GM23248 (cell line): ENCODE measurements at regions not wholly inside any gene's neighbourhood (a gene's known extent, or its start where the extent isn't known, plus 50 kb on each side); places are given as distances from the start of the nearest gene placed in this dataset.

Experiments used
- DNase-seq: peaks from one replicate; pipeline ENCODE4 v3.0.0-alpha.2; 2015
- H2AFZ ChIP-seq: fragments of 200-600 bp; sonication (generic); 2 replicates; pipeline ENCODE4 v1.6.1; 2016; ENCODE audit warnings: antibody characterized with exemption
- H3F3A ChIP-seq: fragments of 200-600 bp; sonication (generic); 2 replicates; pipeline ENCODE4 v1.6.1; 2016; ENCODE audit warnings: mild to moderate bottlenecking, antibody characterized with exemption, mixed run types; ENCODE audit not compliant: insufficient read depth
- H3K27ac ChIP-seq: fragments of 200-600 bp; sonication (generic); 2 replicates; pipeline ENCODE4 v1.5.1; 2016; ENCODE audit warnings: mild to moderate bottlenecking
- H3K27me3 ChIP-seq: fragments of 200-600 bp; sonication (generic); replicated peaks from 2 replicates; pipeline ENCODE4 v1.6.1; 2016; ENCODE audit warnings: mild to moderate bottlenecking; ENCODE audit not compliant: insufficient read depth
- H3K36me3 ChIP-seq: fragments of 200-600 bp; sonication (generic); 2 replicates; pipeline ENCODE4 v1.6.1; 2016; ENCODE audit warnings: low read depth, mild to moderate bottlenecking
- H3K4me1 ChIP-seq: fragments of 200-600 bp; sonication (generic); 2 replicates; pipeline ENCODE4 v1.6.1; 2016; ENCODE audit warnings: mild to moderate bottlenecking; ENCODE audit not compliant: insufficient read depth
- H3K4me2 ChIP-seq: fragments of 200-600 bp; sonication (generic); one replicate; pipeline ENCODE4 v1.6.1; 2016; ENCODE audit warnings: mild to moderate bottlenecking; ENCODE audit not compliant: unreplicated experiment
- H3K4me3 ChIP-seq: fragments of 200-600 bp; sonication (generic); 2 replicates; pipeline ENCODE4 v1.5.1; 2016; ENCODE audit warnings: mild to moderate bottlenecking
- H3K79me2 ChIP-seq: fragments of 200-600 bp; sonication (generic); 2 replicates; pipeline ENCODE4 v1.6.1; 2016; ENCODE audit warnings: mild to moderate bottlenecking; ENCODE audit not compliant: insufficient read depth
- H3K9ac ChIP-seq: fragments of 200-600 bp; sonication (generic); 2 replicates; pipeline ENCODE4 v1.6.1; 2016; ENCODE audit warnings: mild to moderate bottlenecking
- H3K9me2 ChIP-seq: fragments of 200-600 bp; sonication (generic); 2 replicates; pipeline ENCODE4 v1.6.1; 2016; ENCODE audit warnings: mixed run types, mild to moderate bottlenecking, moderate library complexity; ENCODE audit not compliant: insufficient read depth
- H3K9me3 ChIP-seq: fragments of 200-600 bp; sonication (generic); one replicate; pipeline ENCODE4 v1.6.1; 2017; ENCODE audit warnings: low read depth
- H4K20me1 ChIP-seq: fragments of 200-600 bp; sonication (generic); 2 replicates; pipeline ENCODE4 v1.6.0; 2016; ENCODE audit not compliant: insufficient read depth
- EZH2 ChIP-seq: fragments of 200-600 bp; sonication (generic); IDR thresholded peaks from 2 replicates; pipeline ENCODE4 v1.6.1; 2018; ENCODE audit warnings: antibody characterized with exemption, mild to moderate bottlenecking; ENCODE audit not compliant: insufficient read depth, poor library complexity, severe bottlenecking
- EZH2phosphoT487 ChIP-seq: fragments of 200-600 bp; sonication (generic); IDR thresholded peaks from 2 replicates; pipeline ENCODE4 v1.6.1; 2018; ENCODE audit warnings: antibody characterized with exemption, moderate library complexity, mild to moderate bottlenecking, low read depth; ENCODE audit not compliant: insufficient read depth
- WGBS, 2 experiments: methylation state at CpG; one replicate each; pipeline ENCODE4 v1.1.6; 2015 to 2017; ENCODE audit warnings: low lambda C conversion rate in 2 of 2, low coverage in 1 of 2; ENCODE audit errors: missing lambda C conversion rate in 2 of 2; 5-methylcytosine and 5-hydroxymethylcytosine counted together
- in situ Hi-C: fragments of 300-500 bp; cut with MboI; formaldehyde crosslinking; loops from 2 replicates; pipeline ENCODE4 v1.15.0; 2020

GRCh38 chr1:239262538-239262937, 123.8 kb upstream of the CHRM3 start:
- in situ Hi-C loops, result no loop called here
- Histone ChIP-seq H3K79me2 (no peaks in the 10 kb centered on the region), H3K27ac (no peak overlapping the region), H3K9ac (no peak overlapping the region), H3K9me3 (peaks cover 3% of the 10 kb centered on the region), H3K4me2 (no peak overlapping the region), H3K27me3 (no peaks in the 10 kb centered on the region), H3K36me3 (no peaks in the 10 kb centered on the region), H2AFZ (no peak overlapping the region), H3K4me3 (no peak overlapping the region), H4K20me1 (no peaks in the 10 kb centered on the region), H3K9me2 (no peaks in the 10 kb centered on the region), H3F3A (no peaks in the 10 kb centered on the region), H3K4me1 (no peaks in the 10 kb centered on the region)
- 0 to 4% methylated on average over 1 of the region's 1 CpG for WGBS, 2 experiments
- no peak for DNase-seq
- no peak for TF ChIP-seq EZH2phosphoT487

- WGBS, 2 experiments, result 6 to 10% methylated on average over 2 of the region's 2 CpGs
- Histone ChIP-seq H3K79me2 (no peaks in the 10 kb centered on the region), H3K9me3 (peaks cover 3% of the 10 kb centered on the region), H3K27ac (no peak overlapping the region), H3K9me2 (no peaks in the 10 kb centered on the region), H3F3A (no peaks in the 10 kb centered on the region), H3K4me1 (no peaks in the 10 kb centered on the region), H3K4me3 (no peak overlapping the region), H3K4me2 (no peak overlapping the region), H4K20me1 (no peaks in the 10 kb centered on the region), H3K27me3 (no peaks in the 10 kb centered on the region), H2AFZ (no peak overlapping the region), H3K36me3 (no peaks in the 10 kb centered on the region), H3K9ac (no peak overlapping the region)
- DNase-seq, result no peak
- TF ChIP-seq EZH2, result no peak
- no peak for TF ChIP-seq EZH2phosphoT487
- in situ Hi-C loops, result no loop called here
Measured at GRCh38 chr1:239261521-239261920, 124.8 kb upstream of the CHRM3 start.

GRCh38 chr1:239260842-239261241, 125.5 kb upstream of the CHRM3 start:
- no peak overlapping the region for H2AFZ ChIP-seq
- no peaks in the 10 kb centered on the region for H3K79me2 ChIP-seq
- no peaks in the 10 kb centered on the region for H3K9me2 ChIP-seq
- no peaks in the 10 kb centered on the region for H4K20me1 ChIP-seq
- H3K27ac ChIP-seq, result no peak overlapping the region
- in situ Hi-C loops, result no loop called here
- H3K4me2 ChIP-seq, result no peak overlapping the region
- H3K9ac ChIP-seq, result no peak overlapping the region
- H3K27me3 ChIP-seq, result no peaks in the 10 kb centered on the region
- no peaks in the 10 kb centered on the region for H3F3A ChIP-seq
- no peak for DNase-seq
- peaks cover 3% of the 10 kb centered on the region for H3K9me3 ChIP-seq
- TF ChIP-seq EZH2phosphoT487 (no peak), EZH2 (no peak)
- no peaks in the 10 kb centered on the region for H3K4me1 ChIP-seq
- no peak overlapping the region for H3K4me3 ChIP-seq
- 21 to 28% methylated on average over 4 of the region's 4 CpGs for WGBS, 2 experiments
- H3K36me3 ChIP-seq, result no peaks in the 10 kb centered on the region

GRCh38 chr1:239255628-239256160, 130.7 kb upstream of the CHRM3 start:
- WGBS, 2 experiments, result 49 to 54% methylated on average over 18 to 22 of the region's 22 CpGs
- Histone ChIP-seq H3K79me2 (no peaks in the 10 kb centered on the region), H3K4me3 (no peak overlapping the region), H3K36me3 (no peaks in the 10 kb centered on the region), H3F3A (no peaks in the 10 kb centered on the region), H3K27ac (no peak overlapping the region), H2AFZ (no peak overlapping the region), H3K9me3 (no peaks in the 10 kb centered on the region), H3K4me2 (no peak overlapping the region), H3K4me1 (no peaks in the 10 kb centered on the region), H4K20me1 (no peaks in the 10 kb centered on the region), H3K27me3 (no peaks in the 10 kb centered on the region), H3K9me2 (no peaks in the 10 kb centered on the region), H3K9ac (no peak overlapping the region)
- TF ChIP-seq EZH2phosphoT487, result no peak
- TF ChIP-seq EZH2, result no peak
- DNase-seq, result no peak
- in situ Hi-C loops, result no loop called here

- in situ Hi-C loops, result no loop called here
- H3K9ac ChIP-seq, result no peak overlapping the region
- TF ChIP-seq EZH2, result no peak
- TF ChIP-seq EZH2phosphoT487, result no peak
Measured at GRCh38 chr1:239254999-239255398, 131.4 kb upstream of the CHRM3 start.

More at GRCh38 chr1:239254999-239255398, 131.4 kb upstream of the CHRM3 start:
- DNase-seq, result no peak
- H2AFZ ChIP-seq, result no peak overlapping the region
- no peaks in the 10 kb centered on the region for H3K36me3 ChIP-seq
- H3K4me1 ChIP-seq, result no peaks in the 10 kb centered on the region
- no peak overlapping the region for H3K4me2 ChIP-seq
- H3F3A ChIP-seq, result no peaks in the 10 kb centered on the region
- WGBS, 2 experiments, result 12 to 16% methylated on average over 4 of the region's 4 CpGs
- H3K9me2 ChIP-seq, result no peaks in the 10 kb centered on the region
- H3K27me3 ChIP-seq, result no peaks in the 10 kb centered on the region
- H3K79me2 ChIP-seq, result no peaks in the 10 kb centered on the region
- H3K4me3 ChIP-seq, result no peak overlapping the region
- no peaks in the 10 kb centered on the region for H3K9me3 ChIP-seq
- no peak overlapping the region for H3K27ac ChIP-seq
- H4K20me1 ChIP-seq, result no peaks in the 10 kb centered on the region
